Spleen (tissue), 11 donors: ENCODE measurements at regions not wholly inside any gene's neighbourhood (a gene's known extent, or its start where the extent isn't known, plus 50 kb on each side); places are given as distances from the start of the nearest gene placed in this dataset.

Experiments
- DNase-seq: peaks from one replicate; pipeline ENCODE4 v3.0.0-alpha.2; 2020
- H3K27ac ChIP-seq, 8 donors: fragments of 200-600 bp; sonication (generic) in 7 of 8; 1 replicate in 4 of 8; 2 replicates in 4 of 8; pipeline versions ENCODE4 v1.5.0 to v1.8.0; 2016 to 2021; ENCODE audit warnings: inconsistent platforms in 4 of 8, mild to moderate bottlenecking in 4 of 8, moderate library complexity in 1 of 8
- H3K27me3 ChIP-seq, 7 donors: fragments of 200-600 bp; sonication (generic) in 6 of 7; replicated peaks in 1 of 7; 1 replicate in 4 of 7; 2 replicates in 3 of 7; pipeline versions ENCODE4 v1.5.0 to v1.8.0; 2016 to 2021; ENCODE audit warnings: inconsistent platforms in 3 of 7, mild to moderate bottlenecking in 1 of 7
- H3K36me3 ChIP-seq, 6 donors: fragments of 200-600 bp; sonication (generic) in 5 of 6; 1 replicate in 4 of 6; 2 replicates in 2 of 6; pipeline versions ENCODE4 v1.5.0 to v1.8.0; 2016 to 2021; ENCODE audit warnings: inconsistent platforms in 2 of 6
- H3K4me1 ChIP-seq, 6 donors: fragments of 200-600 bp; sonication (generic) in 5 of 6; 1 replicate in 3 of 6; 2 replicates in 3 of 6; pipeline versions ENCODE4 v1.5.0 to v1.8.0; 2016 to 2021; ENCODE audit warnings: inconsistent platforms in 3 of 6
- H3K4me3 ChIP-seq, 8 donors: fragments of 200-600 bp; sonication (generic) in 7 of 8; 1 replicate in 4 of 8; 2 replicates in 4 of 8; pipeline versions ENCODE4 v1.5.0 to v1.8.0; 2016 to 2021; ENCODE audit warnings: inconsistent platforms in 4 of 8, mild to moderate bottlenecking in 4 of 8, moderate library complexity in 2 of 8
- H3K9me3 ChIP-seq, 8 donors: fragments of 200-600 bp; sonication (generic) in 7 of 8; 1 replicate in 4 of 8; 2 replicates in 4 of 8; pipeline versions ENCODE4 v1.5.0 to v1.8.0; 2016 to 2021; ENCODE audit warnings: inconsistent platforms in 4 of 8
- POLR2A ChIP-seq, 3 donors: fragments of 450-650 bp; IDR thresholded peaks; one replicate each; pipeline ENCODE4 v1.5.1; 2017; ENCODE audit warnings: antibody characterized with exemption in 3 of 3, mild to moderate bottlenecking in 1 of 3
- POLR2AphosphoS5 ChIP-seq, 3 donors: sonication (generic); formaldehyde crosslinking; IDR thresholded peaks; one replicate each; pipeline ENCODE4 v1.5.1; 2017; ENCODE audit warnings: antibody characterized with exemption in 3 of 3
- WGBS, 5 donors: extraction: QIAGEN DNeasy Blood & Tissue Kit in 3 of 5; methylation state at CpG; one replicate each; pipeline versions ENCODE4 v1.1.5 to v1.1.7; 2013 to 2018; 5-methylcytosine and 5-hydroxymethylcytosine counted together
- intact Hi-C: fragments of 100-400 bp; cut with DNase I; formaldehyde crosslinking; loops from one replicate; pipeline ENCODE4 v1.15.0; 2023; ENCODE audit warnings: low total_unique reads
- TF ChIP-seq, protein P1 (sequence below), 11 experiments: fragments of 200-600 bp in 7 of 11; fragments of 450-650 bp in 4 of 11; sonication (generic) in 4 of 11; IDR thresholded peaks in 8 of 11; conservative IDR thresholded peaks in 3 of 11; 1 replicate in 7 of 11; 2 replicates in 4 of 11; pipeline versions ENCODE4 v1.4.0 to v1.8.0; 2016 to 2021; ENCODE audit warnings: antibody characterized with exemption in 11 of 11, inconsistent platforms in 4 of 11, mild to moderate bottlenecking in 1 of 11
- donor health status: healthy with polysubstance abuse.
- donor health status: DM: no; HTN: no; CAD: no; lungs with moderate emphysema.
- donor health status: DM: no; HTN: no; CAD: no.
- donor health status: Bipolar disorder and iron deficiency.
- donor health status: healthy.
- donor health status: DM: no; HTN: no; CAD: no.
- donor health status: DM: yes; HTN: yes; CAD: no.

- intact Hi-C loops, result no loop called here
- peaks cover 0 to 4% (median 0%) of the 10 kb centered on the region in 7 donors for H3K27me3 ChIP-seq
- 81 to 92% (median 88%) methylated on average over 4 of the region's 4 CpGs for WGBS, 5 donors
- H3K4me1 ChIP-seq, result no peaks in the 10 kb centered on the region
- peaks cover 0 to 13% (median 0%) of the 10 kb centered on the region in 8 donors for H3K9me3 ChIP-seq
- H3K4me3 ChIP-seq, result no peak overlapping the region
- H3K36me3 ChIP-seq, result no peaks in the 10 kb centered on the region
- no peak overlapping the region for H3K27ac ChIP-seq
- no peak for TF ChIP-seq POLR2AphosphoS5 (IDR thresholded peaks at IDR 0.05)
- TF ChIP-seq, protein P1, sequence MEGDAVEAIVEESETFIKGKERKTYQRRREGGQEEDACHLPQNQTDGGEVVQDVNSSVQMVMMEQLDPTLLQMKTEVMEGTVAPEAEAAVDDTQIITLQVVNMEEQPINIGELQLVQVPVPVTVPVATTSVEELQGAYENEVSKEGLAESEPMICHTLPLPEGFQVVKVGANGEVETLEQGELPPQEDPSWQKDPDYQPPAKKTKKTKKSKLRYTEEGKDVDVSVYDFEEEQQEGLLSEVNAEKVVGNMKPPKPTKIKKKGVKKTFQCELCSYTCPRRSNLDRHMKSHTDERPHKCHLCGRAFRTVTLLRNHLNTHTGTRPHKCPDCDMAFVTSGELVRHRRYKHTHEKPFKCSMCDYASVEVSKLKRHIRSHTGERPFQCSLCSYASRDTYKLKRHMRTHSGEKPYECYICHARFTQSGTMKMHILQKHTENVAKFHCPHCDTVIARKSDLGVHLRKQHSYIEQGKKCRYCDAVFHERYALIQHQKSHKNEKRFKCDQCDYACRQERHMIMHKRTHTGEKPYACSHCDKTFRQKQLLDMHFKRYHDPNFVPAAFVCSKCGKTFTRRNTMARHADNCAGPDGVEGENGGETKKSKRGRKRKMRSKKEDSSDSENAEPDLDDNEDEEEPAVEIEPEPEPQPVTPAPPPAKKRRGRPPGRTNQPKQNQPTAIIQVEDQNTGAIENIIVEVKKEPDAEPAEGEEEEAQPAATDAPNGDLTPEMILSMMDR (IDR thresholded peaks at IDR 0.05 in 8 of 11, conservative IDR thresholded peaks at IDR 0.05 in 3 of 11), result no peak
- TF ChIP-seq POLR2A (IDR thresholded peaks at IDR 0.05), result no peak
- DNase-seq, result no peak
Measured at GRCh38 chr15:29990954-29991353, 91.8 kb upstream of the GOLGA8J start.

DNA sequence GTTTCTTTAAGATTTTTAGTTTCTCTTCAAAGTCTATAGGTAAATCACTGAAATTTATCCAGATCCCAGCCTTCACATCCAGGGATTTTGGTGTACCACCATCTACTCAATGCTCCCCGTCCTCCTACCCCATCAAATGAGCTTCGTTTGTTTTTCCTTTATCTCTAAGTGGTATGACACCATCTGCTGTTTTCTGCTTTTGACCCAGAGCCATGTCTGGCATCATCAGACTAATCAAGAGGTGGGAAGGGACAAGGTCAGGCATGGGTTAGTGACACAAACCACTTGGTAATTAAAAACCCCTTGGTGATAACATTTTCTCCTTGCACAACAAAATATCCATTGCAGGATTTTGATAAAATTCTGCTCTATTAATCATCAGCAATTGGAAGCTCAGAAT, 92.7 kb upstream of the GOLGA8J start:
- no peak for DNase-seq
- Histone ChIP-seq H3K9me3 (peaks cover 0 to 13% (median 0%) of the 10 kb centered on the region in 8 donors), H3K4me3 (no peak overlapping the region), H3K27ac (no peak overlapping the region), H3K27me3 (peaks cover 0 to 10% (median 0%) of the 10 kb centered on the region in 7 donors), H3K4me1 (no peaks in the 10 kb centered on the region), H3K36me3 (no peaks in the 10 kb centered on the region)
- 35 to 54% (median 48%) methylated on average over 2 of the region's 2 CpGs for WGBS, 5 donors
- intact Hi-C loops, result no loop called here
- no peak for TF ChIP-seq POLR2AphosphoS5 (IDR thresholded peaks at IDR 0.05)
- TF ChIP-seq, protein P1 (IDR thresholded peaks at IDR 0.05 in 8 of 11, conservative IDR thresholded peaks at IDR 0.05 in 3 of 11), result no peak
- no peak for TF ChIP-seq POLR2A (IDR thresholded peaks at IDR 0.05)

GRCh38 chr15:29988701-29989100, 94.1 kb upstream of the GOLGA8J start:
- Histone ChIP-seq H3K4me3 (no peak overlapping the region), H3K27ac (no peak overlapping the region), H3K4me1 (no peaks in the 10 kb centered on the region), H3K9me3 (peaks cover 0 to 13% (median 0%) of the 10 kb centered on the region in 8 donors), H3K36me3 (no peaks in the 10 kb centered on the region), H3K27me3 (peaks cover 0 to 23% (median 0%) of the 10 kb centered on the region in 7 donors)
- TF ChIP-seq, protein P1 (IDR thresholded peaks at IDR 0.05 in 8 of 11, conservative IDR thresholded peaks at IDR 0.05 in 3 of 11), result no peak
- TF ChIP-seq POLR2A (IDR thresholded peaks at IDR 0.05), result no peak
- TF ChIP-seq POLR2AphosphoS5 (IDR thresholded peaks at IDR 0.05), result no peak
- intact Hi-C loops, result no loop called here
- DNase-seq, result no peak
- WGBS, 5 donors, result 46 to 55% (median 52%) methylated on average over 3 of the region's 3 CpGs

DNA sequence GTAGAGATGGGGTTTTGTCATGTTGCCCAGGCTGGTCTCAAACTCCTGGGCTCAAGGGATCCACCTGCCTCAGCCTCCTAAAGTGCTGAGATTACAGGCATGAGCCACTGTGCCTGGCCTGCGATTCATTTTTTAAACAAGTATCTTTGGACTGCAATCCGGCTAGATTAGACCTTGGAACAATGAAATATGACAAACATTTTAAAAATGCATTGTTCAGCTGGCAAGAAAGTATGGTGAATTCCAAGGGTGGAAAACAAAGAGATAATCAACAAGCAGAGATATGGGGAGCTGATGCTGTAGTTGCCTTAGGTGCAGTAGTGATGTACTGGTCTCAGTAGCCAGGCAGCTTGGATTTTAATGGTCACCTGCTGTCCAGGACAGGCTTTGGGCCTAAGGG, 95.8 kb upstream of the GOLGA8J start:
- no peak for TF ChIP-seq POLR2AphosphoS5 (IDR thresholded peaks at IDR 0.05)
- TF ChIP-seq, protein P1 (IDR thresholded peaks at IDR 0.05 in 8 of 11, conservative IDR thresholded peaks at IDR 0.05 in 3 of 11), result no peak
- TF ChIP-seq POLR2A (IDR thresholded peaks at IDR 0.05), result no peak
- no peak overlapping the region for H3K4me3 ChIP-seq
- H3K36me3 ChIP-seq, result no peaks in the 10 kb centered on the region
- no peaks in the 10 kb centered on the region for H3K4me1 ChIP-seq
- DNase-seq, result no peak
- WGBS, 5 donors, result 72 to 83% (median 79%) methylated on average over 2 of the region's 2 CpGs
- peaks cover 0 to 13% (median 0%) of the 10 kb centered on the region in 8 donors for H3K9me3 ChIP-seq
- no peak overlapping the region for H3K27ac ChIP-seq
- peaks cover 0 to 23% (median 0%) of the 10 kb centered on the region in 7 donors for H3K27me3 ChIP-seq
- intact Hi-C loops, result no loop called here
